GM12878 (cell line): ENCODE measurements at regions not wholly inside any gene's neighbourhood (a gene's known extent, or its start where the extent isn't known, plus 50 kb on each side); places are given as distances from the start of the nearest gene placed in this dataset.

Source experiments
- ATAC-seq: fragments of 200-7000 bp; cut with Tn5 transposase; 3 replicates; pipeline ENCODE4 v1.9.1; 2020; ENCODE audit warnings: mild to moderate bottlenecking, moderate library complexity
- BruUV-seq: library from RNA; stranded (reverse); fragments of 400-500 nt; replicated peaks from 2 replicates; lab custom pipeline; 2021; lab: Mats Ljungman, UMichigan
- CTCF ChIA-PET: fragments of 300-600 bp; sonication (Branson Sonifier 250); formaldehyde crosslinking; extraction: SDS; loops from one replicate; lab custom pipeline; 2021; ENCODE audit warnings: inconsistent platforms; lab: Yijun Ruan, JAX
- POLR2A ChIA-PET: fragments of 350-600 bp; formaldehyde crosslinking; extraction: SDS; loops from one replicate; lab custom pipeline; 2021; ENCODE audit warnings: inconsistent platforms; lab: Charles Lee
- RAD21 ChIA-PET: fragments of 300-600 bp; sonication (Branson Sonifier 250); formaldehyde crosslinking; loops from one replicate; lab custom pipeline; 2023; ENCODE audit warnings: antibody characterized with exemption; ENCODE audit not compliant: unreplicated experiment; lab: Charles Lee
- SMC1A ChIA-PET: fragments of 300-600 bp; sonication (Branson Sonifier 250); formaldehyde crosslinking; loops from one replicate; lab custom pipeline; 2023; ENCODE audit not compliant: unreplicated experiment, uncharacterized antibody; lab: Charles Lee
- DNase-seq: peaks from one replicate; pipeline ENCODE4 v3.0.0-alpha.2; 2011; ENCODE audit warnings: low read depth, low spot score
- FAIRE-seq: peaks from 3 replicates; lab custom pipeline; 2011; peaks lifted over from hg19 to GRCh38; lab: Jason Lieb, UNC
- H2AFZ ChIP-seq: 2 replicates; pipeline ENCODE4 v1.6.0; 2011; ENCODE audit warnings: low read depth, low read length, control low read depth; ENCODE audit not compliant: control insufficient read depth
- H3K27ac ChIP-seq: 2 replicates; pipeline ENCODE4 v1.5.1; 2011; ENCODE audit warnings: control low read depth; ENCODE audit not compliant: control insufficient read depth, insufficient read depth
- H3K27me3 ChIP-seq, 2 experiments: replicated peaks in 1 of 2; 2 replicates each; pipeline versions ENCODE4 v1.6.0 to v1.6.1; 2011; ENCODE audit warnings: low read length in 1 of 2; ENCODE audit not compliant: control insufficient read depth in 2 of 2, insufficient read depth in 2 of 2
- H3K36me3 ChIP-seq, 2 experiments: 2 replicates each; pipeline ENCODE4 v1.5.1; 2011; ENCODE audit warnings: low read length in 1 of 2; ENCODE audit not compliant: control insufficient read depth in 2 of 2, insufficient read depth in 2 of 2
- H3K4me1 ChIP-seq: 2 replicates; pipeline ENCODE4 v1.6.1; 2011; ENCODE audit warnings: mild to moderate bottlenecking, low read length, moderate library complexity, mixed read lengths; ENCODE audit not compliant: control insufficient read depth, insufficient read depth
- H3K4me2 ChIP-seq: 2 replicates; pipeline ENCODE4 v1.6.0; 2011; ENCODE audit warnings: control low read depth; ENCODE audit not compliant: control insufficient read depth, insufficient read depth
- H3K4me3 ChIP-seq: fragments of 200-600 bp; sonication (generic); 2 replicates; pipeline ENCODE4 v1.5.1; 2016
- H3K79me2 ChIP-seq: 2 replicates; pipeline ENCODE4 v1.6.0; 2011; ENCODE audit warnings: low read length; ENCODE audit not compliant: control insufficient read depth, insufficient read depth
- H3K9ac ChIP-seq: 2 replicates; pipeline ENCODE4 v1.8.0; 2011; ENCODE audit warnings: low read length, control low read depth, mixed read lengths; ENCODE audit not compliant: control insufficient read depth, insufficient read depth
- H3K9me3 ChIP-seq: replicated peaks from 3 replicates; pipeline ENCODE4 v1.5.1; 2011; ENCODE audit warnings: mild to moderate bottlenecking, low read length; ENCODE audit not compliant: control insufficient read depth, insufficient read depth
- H4K20me1 ChIP-seq: 2 replicates; pipeline ENCODE4 v1.6.0; 2011; ENCODE audit not compliant: control insufficient read depth, insufficient read depth
- CHD2 ChIP-seq: IDR thresholded peaks from 2 replicates; pipeline ENCODE4 v1.6.1; 2011; ENCODE audit warnings: low read depth, low read length, improper control_type of control experiment, borderline replicate concordance
- E2F8 ChIP-seq: fragments of 450-650 bp; IDR thresholded peaks from 2 replicates; pipeline ENCODE4 v1.6.1; 2018; ENCODE audit warnings: mild to moderate bottlenecking, low read depth, moderate library complexity; ENCODE audit not compliant: partially characterized antibody
- JUND ChIP-seq: IDR thresholded peaks from 2 replicates; pipeline ENCODE4 v1.6.1; 2012; ENCODE audit warnings: low read depth, mild to moderate bottlenecking, low read length, improper control_type of control experiment, moderate library complexity
- PAX8 ChIP-seq: fragments of 450-650 bp; IDR thresholded peaks from 2 replicates; pipeline ENCODE4 v1.6.1; 2017; ENCODE audit warnings: mild to moderate bottlenecking, moderate library complexity
- TCF12 ChIP-seq: IDR thresholded peaks from 2 replicates; pipeline ENCODE4 v1.6.1; 2011; ENCODE audit warnings: low read depth, mild to moderate bottlenecking, low read length
- USF1 ChIP-seq: IDR thresholded peaks from 2 replicates; pipeline ENCODE4 v1.6.1; 2011; ENCODE audit warnings: borderline replicate concordance, low read depth, mild to moderate bottlenecking, moderate library complexity, mixed read lengths, low read length; ENCODE audit not compliant: insufficient read depth; ENCODE audit errors: extremely low read length
- ZNF592 ChIP-seq: fragments of 450-650 bp; IDR thresholded peaks from 2 replicates; pipeline ENCODE4 v1.6.1; 2017; ENCODE audit warnings: mild to moderate bottlenecking, moderate library complexity
- WGBS: methylation state at CpG from one replicate; pipeline ENCODE4 v1.1.6; 2016; ENCODE audit warnings: low lambda C conversion rate; ENCODE audit not compliant: insufficient replicate concordance, insufficient coverage; ENCODE audit errors: missing lambda C conversion rate; 5-methylcytosine and 5-hydroxymethylcytosine counted together
- in situ Hi-C: fragments of 300-500 bp; cut with MboI; formaldehyde crosslinking; loops from 9 replicates; pipeline ENCODE4 v1.14.3; 2018; ENCODE audit warnings: mixed read lengths
- intact Hi-C: fragments of 100-400 bp; cut with micrococcal nuclease; formaldehyde crosslinking; loops from one replicate; pipeline ENCODE4 v1.14.2; 2022; ENCODE audit not compliant: unreplicated experiment

GRCh38 chr12:58361056-58361455 lies 419.7 kb downstream of the ATP23 start:
- H3K27ac ChIP-seq, result no peak overlapping the region
- ChIA-PET POLR2A (no interaction called here), SMC1A (interaction anchor here (0.9 kb wide), 1 partner anchor 13 kb away, joined by 3 read pairs; no protein-coding TSS in a partner anchor), CTCF (no interaction called here), RAD21 (no interaction called here)
- H3K36me3 ChIP-seq, result no peaks in the 10 kb centered on the region
- no peak overlapping the region for H2AFZ ChIP-seq
- FAIRE-seq (no peak), ATAC-seq (no peak), DNase-seq (no peak)
- H3K27me3 ChIP-seq, result no peaks in the 10 kb centered on the region
- H3K79me2 ChIP-seq, result no peaks in the 10 kb centered on the region
- 17% methylated on average over 3 of the region's 3 CpGs for WGBS
- H3K4me2 ChIP-seq, result no peak overlapping the region
- intact Hi-C loops, result no loop called here
- H3K9me3 ChIP-seq, result no peaks in the 10 kb centered on the region
- TF ChIP-seq TCF12 (no peak), CHD2 (no peak), E2F8 (no peak), USF1 (no peak), JUND (no peak), ZNF592 (no peak), PAX8 (no peak)
- no peak overlapping the region for H3K9ac ChIP-seq
- in situ Hi-C loops, result no loop called here
- H3K4me3 ChIP-seq, result no peak overlapping the region
- no peaks in the 10 kb centered on the region for H4K20me1 ChIP-seq
- no TSS peak for BruUV-seq
- no peaks in the 10 kb centered on the region for H3K4me1 ChIP-seq
